Upper lobe of left lung (tissue), 4 donors: ENCODE measurements at regions not wholly inside any gene's neighbourhood (a gene's known extent, or its start where the extent isn't known, plus 50 kb on each side); places are given as distances from the start of the nearest gene placed in this dataset.

ENCODE experiments used
- POLR2A ChIP-seq, 4 donors: fragments of 450-650 bp; IDR thresholded peaks; one replicate each; pipeline ENCODE4 v1.5.1; 2016 to 2017; ENCODE audit warnings: antibody characterized with exemption in 4 of 4, mild to moderate bottlenecking in 2 of 4
- POLR2AphosphoS5 ChIP-seq, 2 donors: sonication (generic); formaldehyde crosslinking; IDR thresholded peaks; one replicate each; pipeline ENCODE4 v1.5.1; 2017; ENCODE audit warnings: antibody characterized with exemption in 2 of 2

DNA sequence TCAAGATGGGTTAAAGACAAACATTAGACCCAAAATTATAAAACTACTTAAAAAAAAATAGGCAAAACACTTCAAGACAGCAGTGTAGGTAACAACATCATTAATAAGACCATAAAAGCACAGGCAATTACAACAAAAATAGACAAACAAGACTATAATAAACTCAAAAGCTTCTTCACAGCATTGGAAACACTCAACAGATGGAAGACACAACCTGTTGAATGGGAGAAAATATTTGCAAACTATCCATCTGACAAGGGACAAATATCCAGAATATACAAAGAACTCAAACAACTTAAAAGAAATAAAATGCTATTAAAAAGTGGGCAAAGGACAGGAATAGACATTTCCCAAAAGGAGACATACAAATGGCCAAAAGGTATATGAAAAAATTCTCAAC, 170.7 kb downstream of the HHIP start:
- TF ChIP-seq POLR2A (IDR thresholded peaks at IDR 0.05), result no peak
- no peak for TF ChIP-seq POLR2AphosphoS5 (IDR thresholded peaks at IDR 0.05)
